GM19239 (cell line): ENCODE measurements at regions not wholly inside any gene's neighbourhood (a gene's known extent, or its start where the extent isn't known, plus 50 kb on each side); places are given as distances from the start of the nearest gene placed in this dataset.

Source experiments
- DNase-seq: peaks from one replicate; pipeline ENCODE4 v3.0.0; 2011; ENCODE audit warnings: low spot score; ENCODE audit not compliant: insufficient read length
- FAIRE-seq: peaks from 2 replicates; lab custom pipeline; 2011; peaks lifted over from hg19 to GRCh38; lab: Jason Lieb, UNC

- no peak for DNase-seq
- FAIRE-seq = no peak
Measured at GRCh38 chr21:43321111-43321510, 105.8 kb downstream of the SIK1 start.

GRCh38 chr21:43320526-43320925 is 106.4 kb downstream of the SIK1 start:
- no peak for DNase-seq
- FAIRE-seq = no peak

- FAIRE-seq (no peak), DNase-seq (no peak)
Measured at GRCh38 chr21:43318841-43319781, 107.8 kb downstream of the SIK1 start.

DNA sequence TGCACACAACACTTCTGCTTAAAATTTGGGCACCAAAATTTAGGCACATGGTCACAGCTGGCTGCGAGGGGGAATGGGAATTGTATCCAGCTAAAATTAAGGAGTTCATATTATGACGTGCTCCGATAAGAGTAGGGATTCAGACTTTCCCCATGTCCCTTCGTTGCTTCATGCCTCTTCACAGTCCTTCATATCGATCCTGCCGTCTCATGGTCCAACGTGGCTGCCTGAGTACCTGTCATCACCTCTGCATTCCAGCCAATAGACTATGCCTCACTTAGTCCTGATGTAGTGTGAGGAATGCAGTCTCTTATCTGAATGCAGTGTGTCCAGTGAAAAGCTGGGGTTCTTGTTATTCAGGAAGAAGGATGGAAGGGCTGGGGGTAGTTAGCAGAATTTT is 108.6 kb downstream of the SIK1 start:
- DNase-seq (no peak), FAIRE-seq (no peak)

DNA sequence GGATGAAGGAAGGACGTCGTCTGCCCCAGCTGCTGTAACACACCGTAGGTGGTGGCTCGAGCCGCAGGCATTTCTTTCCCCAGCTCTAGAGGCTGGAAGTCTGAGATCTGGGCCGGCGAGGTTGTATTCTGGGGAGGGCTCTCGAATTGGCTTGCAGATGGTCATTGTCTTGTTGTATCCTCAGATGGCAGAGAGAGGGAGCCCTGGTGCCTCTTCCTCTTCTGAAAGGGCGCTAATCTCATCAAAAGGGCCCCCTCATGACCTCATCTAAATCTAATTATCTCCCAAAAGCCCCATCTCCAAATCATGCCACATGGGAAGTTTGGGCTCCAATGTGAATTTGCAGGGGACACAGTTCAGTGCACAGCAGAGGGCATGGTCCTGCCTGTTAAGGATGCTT is 109.0 kb downstream of the SIK1 start:
- no peak for FAIRE-seq
- DNase-seq = no peak

DNA sequence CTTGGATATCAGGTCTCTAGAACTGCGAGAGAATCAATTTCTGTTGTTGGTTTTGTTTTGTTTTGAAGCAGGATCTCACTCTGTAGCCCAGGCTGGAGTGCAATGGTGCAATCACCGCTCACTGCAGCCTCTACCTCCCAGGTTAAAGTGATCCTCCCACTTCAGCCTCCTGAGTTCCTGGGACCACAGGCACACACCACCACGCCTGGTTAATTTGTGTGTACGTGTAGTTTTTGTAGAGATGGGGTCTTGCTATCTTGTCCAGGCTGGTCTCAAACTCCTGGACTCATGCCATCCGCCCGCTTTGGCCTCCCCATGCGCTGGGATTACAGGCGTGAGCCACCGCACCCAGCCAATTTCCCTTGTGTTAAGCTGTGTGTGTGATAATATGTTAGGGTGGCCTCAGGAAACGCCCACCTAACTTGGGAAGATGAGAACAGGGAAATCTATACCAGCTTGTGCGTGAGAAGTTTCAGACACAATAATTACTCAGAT is 109.6 kb downstream of the SIK1 start:
- DNase-seq (no peak), FAIRE-seq (no peak)

- DNase-seq (no peak), FAIRE-seq (no peak)
Measured at GRCh38 chr21:43316156-43316845, 110.6 kb downstream of the SIK1 start.

- DNase-seq = no peak
- FAIRE-seq = no peak
Measured at GRCh38 chr21:43315244-43316137, 111.4 kb downstream of the SIK1 start.

DNA sequence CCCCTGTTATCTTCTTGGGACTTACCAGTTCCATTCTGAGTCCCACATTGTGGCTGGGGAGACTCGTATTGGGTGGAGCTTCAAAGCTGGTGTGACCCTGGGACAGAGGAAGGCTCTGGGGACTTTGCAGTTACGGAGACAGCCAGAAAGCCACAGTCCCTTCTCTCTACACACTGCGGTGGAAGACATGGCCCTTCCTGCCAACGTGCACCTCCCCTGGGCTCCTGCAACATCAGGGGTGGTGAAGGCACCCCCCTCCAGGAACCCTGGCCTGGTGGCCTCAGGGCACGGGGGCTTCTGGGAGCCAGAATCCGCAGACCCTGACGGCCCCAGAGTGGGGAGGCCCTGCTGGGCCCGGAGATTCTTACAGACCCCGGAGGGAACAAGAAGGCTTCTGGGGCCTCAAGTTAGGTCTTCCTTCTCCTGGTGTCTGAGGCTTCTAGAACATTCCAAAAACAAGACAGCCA is 113.0 kb downstream of the SIK1 start:
- FAIRE-seq (no peak), DNase-seq (no peak)

DNA sequence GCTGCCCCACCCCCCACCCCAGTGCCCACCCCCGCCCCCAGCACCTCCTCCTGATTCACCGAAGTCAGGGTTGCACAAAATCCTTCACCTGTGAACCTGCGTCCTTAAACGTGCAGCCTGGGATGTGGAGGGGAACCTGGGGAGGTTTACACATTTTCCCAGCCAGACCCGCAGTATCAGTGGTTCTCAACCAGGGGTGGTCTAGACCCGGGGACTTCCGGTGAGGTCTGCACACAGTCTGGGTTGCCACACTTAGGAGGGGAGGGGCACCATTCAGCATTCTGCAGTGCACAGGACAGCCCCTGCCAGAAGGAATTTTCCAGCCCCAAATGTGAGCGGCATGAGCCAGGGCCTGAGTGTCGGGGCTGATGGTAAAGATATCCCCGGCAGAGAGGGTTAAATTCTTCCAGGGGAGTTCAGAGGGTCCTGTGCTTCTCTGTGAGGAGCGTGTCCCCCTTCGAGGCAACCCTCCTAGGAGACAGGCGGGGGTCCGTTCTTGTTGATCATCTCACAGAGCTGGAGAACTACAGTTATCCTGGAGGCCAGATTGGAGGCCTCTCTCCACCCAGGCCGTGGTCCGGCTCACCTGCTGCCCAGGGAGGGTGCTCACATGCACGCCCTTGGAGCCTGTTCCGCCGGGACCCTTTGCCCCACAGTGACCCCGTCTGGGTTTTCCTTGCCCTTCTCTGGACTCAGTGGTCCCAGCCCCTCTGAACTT is 113.6 kb downstream of the SIK1 start:
- FAIRE-seq (no peak), DNase-seq (no peak)

- FAIRE-seq = peak; percentile 84
Measured at GRCh38 chr21:43312751-43313169, 114.2 kb downstream of the SIK1 start.

GRCh38 chr21:43312011-43312410 is 114.9 kb downstream of the SIK1 start:
- DNase-seq (no peak), FAIRE-seq (no peak)

More at GRCh38 chr21:43312751-43313169, 114.2 kb downstream of the SIK1 start:
- DNase-seq = no peak

DNA sequence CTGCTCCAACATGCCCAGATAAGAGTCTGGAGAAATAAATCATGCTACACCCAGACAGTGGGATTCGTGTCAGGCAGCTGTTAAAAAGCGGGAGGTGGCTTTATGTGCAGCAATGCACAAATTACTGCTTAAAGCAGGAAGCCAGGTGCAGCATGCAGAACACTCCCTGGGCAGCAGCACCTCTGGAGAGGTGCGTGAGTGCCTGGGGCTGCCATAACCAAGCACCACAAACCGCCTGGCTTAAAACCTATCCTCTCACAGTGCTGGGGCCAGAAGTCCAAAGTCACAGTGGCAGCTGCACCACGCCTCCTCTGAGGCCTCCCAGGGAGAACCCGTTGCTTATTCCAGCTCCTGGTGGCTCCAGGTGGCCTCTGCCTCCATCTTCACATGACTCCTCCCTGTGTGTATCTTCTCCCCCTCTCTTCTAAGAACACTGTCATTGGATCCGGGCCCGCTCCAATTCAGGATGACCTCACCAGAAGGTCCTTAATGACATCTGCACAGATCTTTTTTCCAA is 115.6 kb downstream of the SIK1 start:
- no peak for FAIRE-seq
- DNase-seq = no peak

DNA sequence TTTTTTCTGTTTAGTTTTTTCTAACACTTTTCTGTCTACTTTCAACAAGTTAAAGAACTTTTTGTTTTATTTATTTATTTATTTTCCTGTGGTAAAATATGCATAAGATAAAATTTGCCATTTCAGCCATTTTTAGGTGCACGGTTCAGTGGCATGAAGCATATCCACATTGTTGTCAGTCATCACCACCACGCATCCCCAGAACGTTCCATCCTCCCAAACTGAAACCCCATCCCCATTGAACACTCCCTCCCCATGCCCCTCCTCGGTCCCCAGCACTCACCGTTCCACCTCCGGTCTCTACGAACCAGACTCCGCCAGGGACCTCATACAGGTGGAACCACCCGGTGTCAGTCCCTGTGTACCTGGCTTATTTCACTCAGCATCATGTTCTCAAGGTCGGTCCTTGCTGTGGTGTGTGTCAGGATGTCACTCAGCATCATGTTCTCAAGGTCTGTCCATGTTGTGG is 118.1 kb downstream of the SIK1 start:
- DNase-seq (no peak), FAIRE-seq (no peak)

DNA sequence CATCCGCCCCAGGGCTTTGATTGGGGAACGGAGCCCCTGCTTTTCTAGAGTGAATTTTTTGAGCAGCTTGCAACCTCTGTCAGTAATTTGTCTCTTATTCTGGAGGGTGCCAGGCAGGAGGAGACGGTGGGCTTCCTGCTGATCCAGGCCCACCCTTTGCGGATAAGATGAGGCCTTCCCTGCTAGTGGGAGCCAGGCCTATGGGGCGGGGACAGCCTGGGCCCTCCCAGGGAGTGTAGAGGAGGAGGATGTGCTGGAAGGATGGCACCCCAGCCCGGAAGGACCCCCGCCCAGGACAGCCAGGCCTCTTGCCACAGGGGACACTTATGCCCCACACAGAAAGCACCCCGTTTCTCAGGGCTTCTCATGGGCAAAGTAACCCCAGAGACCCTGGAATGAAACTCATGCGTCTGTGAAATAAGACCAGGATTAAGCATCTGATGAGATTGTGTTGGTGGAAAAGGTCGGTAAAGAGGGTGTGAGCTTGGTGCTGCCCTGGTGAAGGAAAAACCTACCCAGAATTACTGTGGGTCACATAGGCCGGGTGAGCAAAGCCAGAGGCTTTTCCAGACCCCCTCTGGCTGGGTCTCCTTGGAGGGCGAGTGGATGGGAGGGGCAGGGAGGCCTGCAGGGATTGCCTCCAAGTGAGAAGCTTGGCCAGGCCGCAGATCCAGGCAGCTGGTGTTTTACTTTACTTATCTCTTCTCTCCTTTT is 118.7 kb downstream of the SIK1 start:
- FAIRE-seq (no peak), DNase-seq (no peak)

DNA sequence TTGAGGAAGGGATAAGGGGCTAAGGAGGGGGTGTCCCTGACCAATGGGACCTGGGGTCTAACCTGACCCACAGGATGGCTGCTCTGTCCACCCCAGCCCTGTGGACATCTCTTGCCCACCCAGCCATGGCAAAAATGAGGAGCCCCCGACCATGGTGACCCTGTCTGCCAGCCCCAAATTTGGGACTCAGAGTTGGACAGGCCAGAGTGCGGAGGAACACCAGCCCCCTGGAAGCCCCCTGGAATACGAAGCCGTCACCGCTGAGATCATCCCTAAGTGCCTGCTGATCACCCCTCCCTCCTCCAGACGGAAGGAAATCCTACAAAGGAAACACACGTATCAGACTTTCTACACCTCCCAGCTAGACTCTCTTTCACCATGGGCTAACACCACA is 119.3 kb downstream of the SIK1 start:
- FAIRE-seq (peak; percentile 63), DNase-seq (no peak)

- peak; percentile 35 for FAIRE-seq
- DNase-seq = no peak
Measured at GRCh38 chr21:43306911-43307676, 119.8 kb downstream of the SIK1 start.

GRCh38 chr21:43306391-43306790 is 120.5 kb downstream of the SIK1 start:
- no peak for DNase-seq
- FAIRE-seq = no peak
